ENCODE measurements at regions not wholly inside any gene's neighbourhood (a gene's known extent, or its start where the extent isn't known, plus 50 kb on each side); places are given as distances from the start of the nearest gene placed in this dataset.

GRCh38 chr21:27298465-27298864 lies 331.6 kb upstream of the ADAMTS5 start:
- H3K4me1 ChIP-seq (replicated peaks in 1 of 2; ENCODE audit: control insufficient read depth in 2 of 2, insufficient read depth in 2 of 2, low read length in 2 of 2) = no peaks in the 10 kb centered on the region
- no peak overlapping the region for H3K27ac ChIP-seq (ENCODE audit: extremely low read depth, low read depth, low read length)
- H2AFZ ChIP-seq (ENCODE audit: low read depth, low read length) = no peak overlapping the region
- TF ChIP-seq BDP1 (IDR thresholded peaks at IDR 0.05; ENCODE audit: insufficient read depth, insufficient read length) = no peak
- in situ Hi-C loops (cut with MboI) = no loop called here
- no peaks in the 10 kb centered on the region for H4K20me1 ChIP-seq (replicated peaks; ENCODE audit: control insufficient read depth, insufficient read depth, low read length)
- intact Hi-C loops (cut with micrococcal nuclease) = no loop called here
- no peaks in the 10 kb centered on the region for H3K79me2 ChIP-seq (ENCODE audit: control insufficient read depth, insufficient read depth, low read length)
- H3K36me3 ChIP-seq (ENCODE audit: control insufficient read depth, insufficient read depth, low read length) = no peaks in the 10 kb centered on the region
- no peaks in the 10 kb centered on the region for H3K9me1 ChIP-seq (ENCODE audit: control insufficient read depth, insufficient read depth, low read length)
- WGBS (ENCODE audit: insufficient coverage, low coverage, missing lambda C conversion rate) = 0% methylated on average over 1 of the region's 1 CpG
- ATAC-seq = no peak
- no peaks in the 10 kb centered on the region for H3K27me3 ChIP-seq (ENCODE audit: control insufficient read depth in 2 of 2, insufficient read depth in 2 of 2, low read length in 2 of 2)
- H3K4me3 ChIP-seq = no peak overlapping the region
- BruUV-seq (replicated peaks) = no TSS peak
- CTCF ChIA-PET (ENCODE audit: low intra/inter-chr PET ratio) = no interaction called here
- no peak for DNase-seq (ENCODE audit: extremely low read depth in 1 of 4, low spot score in 3 of 4)
- no peak overlapping the region for H3K9ac ChIP-seq (ENCODE audit: insufficient read depth in 1 of 2, low read depth in 2 of 2, low read length in 2 of 2)
- POLR2A ChIA-PET = no interaction called here
- FAIRE-seq = no peak
- H3K9me3 ChIP-seq (replicated peaks; ENCODE audit: control insufficient read depth, insufficient read depth, low read depth, low read length) = no peaks in the 10 kb centered on the region
- H3K4me2 ChIP-seq (ENCODE audit: insufficient read depth, low read length) = no peak overlapping the region

GRCh38 chr21:27293239-27293638 lies 326.4 kb upstream of the ADAMTS5 start:
- Histone ChIP-seq H3K4me1 (replicated peaks in 1 of 2; ENCODE audit: control insufficient read depth in 2 of 2, insufficient read depth in 2 of 2, low read length in 2 of 2) (no peaks in the 10 kb centered on the region), H3K9ac (ENCODE audit: insufficient read depth in 1 of 2, low read depth in 2 of 2, low read length in 2 of 2) (no peak overlapping the region), H3K4me2 (ENCODE audit: insufficient read depth, low read length) (no peak overlapping the region), H3K9me3 (replicated peaks; ENCODE audit: control insufficient read depth, insufficient read depth, low read depth, low read length) (no peaks in the 10 kb centered on the region), H4K20me1 (replicated peaks; ENCODE audit: control insufficient read depth, insufficient read depth, low read length) (no peaks in the 10 kb centered on the region), H3K4me3 (no peak overlapping the region), H3K27ac (ENCODE audit: extremely low read depth, low read depth, low read length) (no peak overlapping the region), H3K36me3 (ENCODE audit: control insufficient read depth, insufficient read depth, low read length) (no peaks in the 10 kb centered on the region), H3K79me2 (ENCODE audit: control insufficient read depth, insufficient read depth, low read length) (no peaks in the 10 kb centered on the region), H3K27me3 (ENCODE audit: control insufficient read depth in 2 of 2, insufficient read depth in 2 of 2, low read length in 2 of 2) (no peaks in the 10 kb centered on the region), H2AFZ (ENCODE audit: low read depth, low read length) (no peak overlapping the region), H3K9me1 (ENCODE audit: control insufficient read depth, insufficient read depth, low read length) (no peaks in the 10 kb centered on the region)
- FAIRE-seq (no peak), DNase-seq (ENCODE audit: extremely low read depth in 1 of 4, low spot score in 3 of 4) (no peak), ATAC-seq (no peak)
- in situ Hi-C loops (cut with MboI) = no loop called here
- 4% methylated on average over 1 of the region's 1 CpG for WGBS (ENCODE audit: insufficient coverage, low coverage, missing lambda C conversion rate)
- intact Hi-C loops (cut with micrococcal nuclease) = no loop called here
- no TSS peak for BruUV-seq (replicated peaks)
- POLR2A ChIA-PET = no interaction called here
- CTCF ChIA-PET (ENCODE audit: low intra/inter-chr PET ratio) = no interaction called here
- TF ChIP-seq LCOR (CRISPR knock-in tag; IDR thresholded peaks at IDR 0.05) (no peak), HNRNPL (IDR thresholded peaks at IDR 0.05; ENCODE audit: low read depth, low read length) (no peak), ZNF449 (CRISPR knock-in tag; IDR thresholded peaks at IDR 0.05) (no peak), PHF21A (IDR thresholded peaks at IDR 0.05; ENCODE audit: borderline replicate concordance, low read depth) (no peak), PRPF4 (IDR thresholded peaks at IDR 0.05; ENCODE audit: insufficient read depth, low read depth, low read length, poor library complexity, severe bottlenecking) (no peak), TSC22D4 (tag; IDR thresholded peaks at IDR 0.05) (no peak), ZBTB1 (CRISPR knock-in tag; IDR thresholded peaks at IDR 0.05; ENCODE audit: borderline replicate concordance, low read depth) (no peak), CCAR2 (IDR thresholded peaks at IDR 0.05; ENCODE audit: low read depth, low read length) (no peak), NRF1 (conservative IDR thresholded peaks at IDR 0.05 in 1 of 2, IDR thresholded peaks at IDR 0.05 in 1 of 2) (no peak)
- TF ChIP-seq, protein P1, sequence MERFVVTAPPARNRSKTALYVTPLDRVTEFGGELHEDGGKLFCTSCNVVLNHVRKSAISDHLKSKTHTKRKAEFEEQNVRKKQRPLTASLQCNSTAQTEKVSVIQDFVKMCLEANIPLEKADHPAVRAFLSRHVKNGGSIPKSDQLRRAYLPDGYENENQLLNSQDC (CRISPR knock-in tag; IDR thresholded peaks at IDR 0.05) = no peak
